ENCODE measurements at regions not wholly inside any gene's neighbourhood (a gene's known extent, or its start where the extent isn't known, plus 50 kb on each side); places are given as distances from the start of the nearest gene placed in this dataset.

DNA sequence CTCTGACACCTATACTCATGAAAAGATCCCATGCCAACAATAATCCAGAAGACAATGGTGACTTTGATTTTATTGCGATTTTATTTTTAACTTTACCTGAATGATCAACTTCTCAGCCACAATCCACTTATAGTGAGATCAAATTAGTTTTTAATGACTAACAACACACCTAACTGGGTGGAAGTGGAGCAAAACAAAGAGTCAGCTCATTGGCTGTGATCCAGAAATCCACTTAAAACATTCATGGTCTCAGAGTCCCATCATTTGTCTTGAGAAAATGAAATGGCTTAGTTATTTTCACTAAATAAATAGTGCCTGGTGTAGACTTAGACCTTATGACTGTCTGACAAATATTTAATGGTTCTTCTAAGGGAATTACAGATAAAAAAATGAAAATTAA, 1177.8 kb downstream of the NLGN4Y start:
- H3K27ac ChIP-seq, result no peak overlapping the region
- intact Hi-C loops (cut with DNase I; ENCODE audit: low total_unique reads), result no loop called here
- H3K36me3 ChIP-seq, result no peaks in the 10 kb centered on the region
- H3K4me3 ChIP-seq, result no peak overlapping the region
- H3K27me3 ChIP-seq, result no peaks in the 10 kb centered on the region
- TF ChIP-seq, protein P1, sequence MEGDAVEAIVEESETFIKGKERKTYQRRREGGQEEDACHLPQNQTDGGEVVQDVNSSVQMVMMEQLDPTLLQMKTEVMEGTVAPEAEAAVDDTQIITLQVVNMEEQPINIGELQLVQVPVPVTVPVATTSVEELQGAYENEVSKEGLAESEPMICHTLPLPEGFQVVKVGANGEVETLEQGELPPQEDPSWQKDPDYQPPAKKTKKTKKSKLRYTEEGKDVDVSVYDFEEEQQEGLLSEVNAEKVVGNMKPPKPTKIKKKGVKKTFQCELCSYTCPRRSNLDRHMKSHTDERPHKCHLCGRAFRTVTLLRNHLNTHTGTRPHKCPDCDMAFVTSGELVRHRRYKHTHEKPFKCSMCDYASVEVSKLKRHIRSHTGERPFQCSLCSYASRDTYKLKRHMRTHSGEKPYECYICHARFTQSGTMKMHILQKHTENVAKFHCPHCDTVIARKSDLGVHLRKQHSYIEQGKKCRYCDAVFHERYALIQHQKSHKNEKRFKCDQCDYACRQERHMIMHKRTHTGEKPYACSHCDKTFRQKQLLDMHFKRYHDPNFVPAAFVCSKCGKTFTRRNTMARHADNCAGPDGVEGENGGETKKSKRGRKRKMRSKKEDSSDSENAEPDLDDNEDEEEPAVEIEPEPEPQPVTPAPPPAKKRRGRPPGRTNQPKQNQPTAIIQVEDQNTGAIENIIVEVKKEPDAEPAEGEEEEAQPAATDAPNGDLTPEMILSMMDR (IDR thresholded peaks at IDR 0.05), result no peak
- H3K9me3 ChIP-seq, result no peaks in the 10 kb centered on the region
- no peaks in the 10 kb centered on the region for H3K4me1 ChIP-seq
- no peak for DNase-seq

DNA sequence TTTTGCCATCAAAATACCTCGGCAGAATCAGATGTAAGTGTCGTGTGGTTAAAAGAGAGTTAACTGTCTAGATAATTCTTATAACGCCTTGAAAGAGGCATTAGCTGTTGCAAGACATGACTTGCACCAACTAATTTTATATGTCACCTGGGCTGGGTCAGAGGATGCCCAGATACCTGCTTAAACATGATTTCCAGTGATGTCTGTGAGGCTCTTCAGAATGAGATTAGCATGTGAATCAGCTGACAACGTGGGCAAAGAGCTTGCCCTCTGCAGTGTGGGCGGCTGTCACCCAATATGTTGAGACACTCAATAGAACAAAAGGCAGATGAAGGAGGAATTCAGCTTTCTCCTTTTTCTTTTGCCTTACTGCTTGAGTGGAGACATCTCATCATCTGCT, 1180.6 kb downstream of the NLGN4Y start:
- H3K4me3 ChIP-seq, result no peak overlapping the region
- H3K4me1 ChIP-seq, result no peaks in the 10 kb centered on the region
- DNase-seq, result no peak
- H3K27ac ChIP-seq, result no peak overlapping the region
- H3K27me3 ChIP-seq, result no peaks in the 10 kb centered on the region
- no peaks in the 10 kb centered on the region for H3K36me3 ChIP-seq
- H3K9me3 ChIP-seq, result no peaks in the 10 kb centered on the region
- intact Hi-C loops (cut with DNase I; ENCODE audit: low total_unique reads), result no loop called here
- TF ChIP-seq, protein P1 (IDR thresholded peaks at IDR 0.05), result no peak

DNA sequence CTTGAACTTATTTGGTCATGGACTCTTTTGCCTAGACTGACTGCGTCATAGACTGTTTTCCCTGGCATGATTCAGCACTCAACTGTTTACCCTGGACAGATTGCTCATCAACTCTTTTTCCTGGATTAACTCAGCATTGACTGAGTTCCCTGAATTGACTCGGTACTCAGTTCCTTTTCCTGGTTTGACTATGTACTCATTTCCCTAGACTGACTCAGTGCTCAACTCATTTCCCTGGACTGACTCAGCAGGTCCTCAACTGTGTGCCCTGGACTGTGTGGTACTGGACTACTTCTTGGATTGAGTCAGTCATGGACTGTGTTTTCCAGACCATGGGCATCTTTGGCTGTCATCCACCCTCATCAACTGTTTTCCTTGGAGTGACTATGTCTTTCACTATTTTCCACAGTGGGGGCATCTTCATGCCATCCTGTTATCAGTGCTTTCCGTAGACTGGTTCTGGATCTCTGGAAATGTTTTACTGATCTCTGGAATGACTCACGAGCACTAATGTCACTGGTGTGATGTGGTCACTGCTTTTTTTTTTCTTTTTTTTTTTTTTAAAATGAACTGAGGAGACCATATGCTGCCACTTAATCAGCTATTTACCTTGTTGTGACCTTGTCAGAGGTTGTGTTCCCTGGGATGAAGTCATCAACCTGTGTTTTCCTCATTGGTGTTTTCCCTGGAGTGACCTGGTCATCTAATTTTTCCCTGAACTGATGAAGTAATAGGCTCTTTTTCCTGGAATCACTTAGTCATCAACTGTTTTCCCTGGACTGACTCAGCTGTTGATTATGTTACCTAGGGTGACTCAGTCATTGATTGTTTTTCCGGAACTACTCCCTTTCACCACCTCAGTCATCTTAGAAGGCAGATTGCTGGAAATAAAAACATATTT, 1225.5 kb downstream of the NLGN4Y start:
- intact Hi-C loops (cut with DNase I; ENCODE audit: low total_unique reads), result no loop called here
- Histone ChIP-seq H3K27ac (peak overlapping the region; percentile 52 to 61), H3K4me1 (no peaks in the 10 kb centered on the region)

DNA sequence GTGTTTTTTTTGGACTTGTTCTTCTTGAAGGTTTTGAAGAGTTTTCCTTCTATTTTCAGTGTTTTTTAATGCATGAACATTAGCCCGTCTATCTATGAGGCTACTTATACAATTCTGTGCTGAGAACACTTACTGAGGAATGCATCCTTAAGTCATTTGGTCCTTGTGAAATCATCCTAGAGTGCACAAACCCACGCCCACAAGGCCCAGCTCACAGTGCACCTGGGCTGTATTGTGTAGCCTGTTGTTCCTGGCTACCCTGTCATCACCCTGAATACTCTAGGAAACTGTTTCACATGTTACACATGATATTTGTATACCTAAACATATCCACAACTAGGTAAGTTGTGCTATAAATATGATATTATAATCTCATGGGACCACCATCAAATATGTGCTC, 1226.7 kb downstream of the NLGN4Y start:
- Histone ChIP-seq H3K4me3 (no peak overlapping the region), H3K36me3 (no peaks in the 10 kb centered on the region), H3K9me3 (no peaks in the 10 kb centered on the region), H3K27ac (peak overlapping the region; percentile 33), H3K4me1 (no peaks in the 10 kb centered on the region), H3K27me3 (no peaks in the 10 kb centered on the region)
- TF ChIP-seq, protein P1 (IDR thresholded peaks at IDR 0.05), result no peak
- DNase-seq, result no peak
- intact Hi-C loops (cut with DNase I; ENCODE audit: low total_unique reads), result no loop called here

More for the DNA sequence above, 1225.5 kb downstream of the NLGN4Y start:
- H3K36me3 ChIP-seq, result no peaks in the 10 kb centered on the region
- H3K4me3 ChIP-seq, result no peak overlapping the region
- no peaks in the 10 kb centered on the region for H3K9me3 ChIP-seq
- DNase-seq, result peak in 1 of 2 donors; percentile 67
- no peaks in the 10 kb centered on the region for H3K27me3 ChIP-seq
- TF ChIP-seq, protein P1 (IDR thresholded peaks at IDR 0.05), result no peak

DNA sequence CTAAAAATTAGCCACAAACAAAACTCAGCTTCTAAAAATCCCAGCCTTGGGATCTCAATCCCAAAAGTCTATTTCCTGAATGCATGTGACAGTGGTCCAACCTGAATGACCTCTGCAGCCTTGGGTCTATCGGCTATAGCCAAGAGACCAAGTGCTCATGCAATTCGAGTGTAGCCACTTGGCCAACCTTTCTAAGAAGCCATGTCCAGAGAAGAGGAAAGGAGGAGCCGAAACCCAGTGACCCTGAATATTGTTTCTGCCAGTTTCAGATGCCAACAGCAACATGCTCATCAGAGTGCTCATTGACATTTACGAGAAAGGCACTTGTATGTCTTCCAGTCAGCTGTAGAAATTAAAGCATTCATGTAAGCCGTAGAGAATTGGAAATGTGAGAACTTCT, 1231.9 kb downstream of the NLGN4Y start:
- no peak for DNase-seq
- no peaks in the 10 kb centered on the region for H3K4me1 ChIP-seq
- intact Hi-C loops (cut with DNase I; ENCODE audit: low total_unique reads), result no loop called here
- H3K27me3 ChIP-seq, result no peaks in the 10 kb centered on the region
- H3K4me3 ChIP-seq, result no peak overlapping the region
- no peak overlapping the region for H3K27ac ChIP-seq
- no peaks in the 10 kb centered on the region for H3K9me3 ChIP-seq
- TF ChIP-seq, protein P1 (IDR thresholded peaks at IDR 0.05), result no peak
- H3K36me3 ChIP-seq, result no peaks in the 10 kb centered on the region

Data from tibial artery (tissue), 4 donors.